Pons (tissue), 1 donor: ENCODE measurements at regions not wholly inside any gene's neighbourhood (a gene's known extent, or its start where the extent isn't known, plus 50 kb on each side); places are given as distances from the start of the nearest gene placed in this dataset.
"Not testable (repeated sequence)": the region's sequence is repeated elsewhere in the genome, so short reads cannot be mapped to it uniquely, and the experiment has no call there.

Source experiments
- DNase-seq: peaks from one replicate; pipeline ENCODE4 v3.0.0-alpha.2; 2016; ENCODE audit warnings: low spot score

- DNase-seq: no peak
Observed at GRCh38 chr10:33899578-33900531, 565.4 kb upstream of the NRP1 start.

GRCh38 chr10:33897291-33897752, 562.9 kb upstream of the NRP1 start:
- DNase-seq: no peak

GRCh38 chr10:33893506-33893905, 559.0 kb upstream of the NRP1 start:
- no peak for DNase-seq

GRCh38 chr10:33889371-33889770, 554.9 kb upstream of the NRP1 start:
- DNase-seq: no peak

- no peak for DNase-seq
Observed at GRCh38 chr10:33887188-33887587, 552.7 kb upstream of the NRP1 start.

- no peak for DNase-seq
Observed at GRCh38 chr10:33886299-33886698, 551.8 kb upstream of the NRP1 start.

GRCh38 chr10:33884604-33885003, 550.1 kb upstream of the NRP1 start:
- no peak for DNase-seq

- no peak for DNase-seq
Observed at GRCh38 chr10:33883881-33884280, 549.4 kb upstream of the NRP1 start.

GRCh38 chr10:33882996-33883395, 548.5 kb upstream of the NRP1 start:
- no peak for DNase-seq

GRCh38 chr10:33880291-33880690, 545.8 kb upstream of the NRP1 start:
- no peak for DNase-seq

GRCh38 chr10:33878238-33878786, 543.8 kb upstream of the NRP1 start:
- no peak for DNase-seq

GRCh38 chr10:33876584-33877400, 542.3 kb upstream of the NRP1 start:
- no peak for DNase-seq

- no peak for DNase-seq
Observed at GRCh38 chr10:33875924-33876583, 541.6 kb upstream of the NRP1 start.

- DNase-seq: no peak
Observed at GRCh38 chr10:33871061-33871956, 536.8 kb upstream of the NRP1 start.

GRCh38 chr10:33869481-33869880, 535.0 kb upstream of the NRP1 start:
- no peak for DNase-seq

GRCh38 chr10:33869028-33869427, 534.6 kb upstream of the NRP1 start:
- no peak for DNase-seq

GRCh38 chr10:33867199-33867789, 532.8 kb upstream of the NRP1 start:
- DNase-seq: not testable (repeated sequence)

- DNase-seq: no peak
Observed at GRCh38 chr10:33863352-33863751, 528.9 kb upstream of the NRP1 start.

- DNase-seq: no peak
Observed at GRCh38 chr10:33862536-33863105, 528.2 kb upstream of the NRP1 start.

- no peak for DNase-seq
Observed at GRCh38 chr10:33861833-33862232, 527.4 kb upstream of the NRP1 start.
